ENCODE measurements at regions not wholly inside any gene's neighbourhood (a gene's known extent, or its start where the extent isn't known, plus 50 kb on each side); places are given as distances from the start of the nearest gene placed in this dataset.
"Not testable (repeated sequence)": the region's sequence is repeated elsewhere in the genome, so short reads cannot be mapped to it uniquely, and the experiment has no call there.

- intact Hi-C loops (cut with DNase I, micrococcal nuclease) = no loop called here
- ATAC-seq (no peak), DNase-seq (no peak)
Observed at GRCh38 chr1:4213366-4213973, 313.4 kb upstream of the C1orf174 start.

GRCh38 chr1:4214826-4215225 is 314.8 kb upstream of the C1orf174 start:
- no peak for DNase-seq
- intact Hi-C loops (cut with DNase I, micrococcal nuclease) = no loop called here
- no peak for ATAC-seq

- DNase-seq (no peak), ATAC-seq (no peak)
- intact Hi-C loops (cut with DNase I, micrococcal nuclease) = no loop called here
Observed at GRCh38 chr1:4215391-4215790, 315.3 kb upstream of the C1orf174 start.

GRCh38 chr1:4216231-4216630 is 316.2 kb upstream of the C1orf174 start:
- ATAC-seq = no peak
- DNase-seq = no peak
- intact Hi-C loops (cut with DNase I, micrococcal nuclease) = no loop called here

- ATAC-seq (no peak), DNase-seq (no peak)
- intact Hi-C loops (cut with DNase I, micrococcal nuclease) = no loop called here
Observed at GRCh38 chr1:4218619-4219018, 318.5 kb upstream of the C1orf174 start.

GRCh38 chr1:4219111-4219510 is 319.0 kb upstream of the C1orf174 start:
- intact Hi-C loops (cut with DNase I, micrococcal nuclease) = no loop called here
- ATAC-seq = no peak
- no peak for DNase-seq

- no peak for DNase-seq
- no peak for ATAC-seq
- intact Hi-C loops (cut with DNase I, micrococcal nuclease) = no loop called here
Observed at GRCh38 chr1:4219826-4220225, 319.8 kb upstream of the C1orf174 start.

- ATAC-seq = no peak
- no peak for DNase-seq
- intact Hi-C loops (cut with DNase I, micrococcal nuclease) = no loop called here
Observed at GRCh38 chr1:4220362-4220761, 320.3 kb upstream of the C1orf174 start.

GRCh38 chr1:4221107-4221506 is 321.0 kb upstream of the C1orf174 start:
- no peak for ATAC-seq
- intact Hi-C loops (cut with DNase I, micrococcal nuclease) = no loop called here
- DNase-seq = no peak

- no peak for ATAC-seq
- intact Hi-C loops (cut with DNase I, micrococcal nuclease) = no loop called here
- no peak for DNase-seq
Observed at GRCh38 chr1:4224684-4225467, 324.8 kb upstream of the C1orf174 start.

- DNase-seq (no peak), ATAC-seq (no peak)
- intact Hi-C loops (cut with DNase I, micrococcal nuclease) = no loop called here
Observed at GRCh38 chr1:4227986-4228385, 327.9 kb upstream of the C1orf174 start.

- intact Hi-C loops (cut with DNase I, micrococcal nuclease) = no loop called here
- no peak for ATAC-seq
- DNase-seq = no peak
Observed at GRCh38 chr1:4253935-4254334, 353.9 kb upstream of the C1orf174 start.

- ATAC-seq (no peak), DNase-seq (no peak)
- intact Hi-C loops (cut with DNase I, micrococcal nuclease) = no loop called here
Observed at GRCh38 chr1:4256351-4256750, 356.3 kb upstream of the C1orf174 start.

- intact Hi-C loops (cut with DNase I, micrococcal nuclease); ATAC-seq; DNase-seq: not testable (repeated sequence)
Observed at GRCh38 chr1:4258146-4258777, 358.2 kb upstream of the C1orf174 start.

GRCh38 chr1:4261327-4261726 is 361.3 kb upstream of the C1orf174 start:
- DNase-seq = no peak
- intact Hi-C loops (cut with DNase I, micrococcal nuclease) = no loop called here
- no peak for ATAC-seq

- no peak for DNase-seq
Observed at GRCh38 chr1:4262665-4263064, 362.6 kb upstream of the C1orf174 start.

GRCh38 chr1:4263699-4264098 is 363.6 kb upstream of the C1orf174 start:
- intact Hi-C loops (cut with DNase I, micrococcal nuclease) = no loop called here
- ATAC-seq (no peak), DNase-seq (no peak)

More at GRCh38 chr1:4262665-4263064, 362.6 kb upstream of the C1orf174 start:
- intact Hi-C loops (cut with DNase I, micrococcal nuclease) = no loop called here
- no peak for ATAC-seq

- DNase-seq = no peak
- no peak for ATAC-seq
- intact Hi-C loops (cut with DNase I, micrococcal nuclease) = no loop called here
Observed at GRCh38 chr1:4265836-4266235, 365.8 kb upstream of the C1orf174 start.

- peak; percentile 32 for ATAC-seq
- intact Hi-C loops (cut with DNase I, micrococcal nuclease) = no loop called here
- no peak for DNase-seq
Observed at GRCh38 chr1:4267381-4268261, 367.5 kb upstream of the C1orf174 start.
